NCI-H187 (cell line): ENCODE measurements at regions not wholly inside any gene's neighbourhood (a gene's known extent, or its start where the extent isn't known, plus 50 kb on each side); places are given as distances from the start of the nearest gene placed in this dataset.
A peak's percentile ranks its signal among the peaks of the same experiment; 100 is the strongest.
"Not testable (repeated sequence)": the region's sequence is repeated elsewhere in the genome, so short reads cannot be mapped to it uniquely, and the experiment has no call there.

ENCODE experiments used
- DNase-seq, 2 experiments: peaks; one replicate each; lab custom pipeline; 2025; lab: John Stamatoyannopoulos, UW

DNA sequence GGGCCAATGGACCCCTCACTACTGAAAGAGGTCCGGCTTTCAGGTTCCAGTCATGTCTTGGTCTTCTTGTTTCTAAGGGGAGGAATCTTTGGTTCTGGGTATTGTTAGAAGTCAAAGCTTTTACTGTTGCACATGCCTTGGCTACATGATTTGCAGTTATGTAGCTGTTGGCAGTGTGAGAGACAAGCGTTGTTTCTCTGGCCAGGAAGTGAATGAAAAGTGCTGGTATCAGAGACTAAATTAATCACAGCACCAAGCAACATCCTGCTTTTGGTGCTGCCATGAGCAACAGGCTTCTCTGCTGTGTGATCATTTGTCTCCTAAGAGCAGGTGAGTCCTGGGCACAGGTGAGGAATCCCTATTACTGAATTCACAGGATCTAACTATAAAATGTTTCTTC lies 100.1 kb upstream of the PRSS3 start:
- no peak for DNase-seq

DNA sequence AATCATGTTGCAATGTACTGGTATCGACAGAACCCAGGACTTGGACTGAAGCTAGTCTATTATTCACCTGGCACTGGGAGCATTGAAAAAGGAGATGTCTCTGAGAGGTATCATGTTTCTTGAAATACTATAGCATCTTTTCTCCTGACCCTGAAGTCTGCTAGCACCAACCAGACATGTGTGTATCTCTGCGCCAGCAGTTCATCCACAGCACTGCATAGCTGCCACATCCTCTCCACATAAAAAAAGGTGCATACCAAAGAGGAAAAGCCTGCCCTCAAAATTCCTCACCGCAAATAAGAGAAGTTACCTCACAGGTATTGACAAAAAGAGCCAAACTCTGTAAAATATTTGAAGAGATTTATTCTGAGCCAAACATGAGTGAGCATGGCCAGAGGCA lies 99.5 kb upstream of the PRSS3 start:
- no peak for DNase-seq

DNA sequence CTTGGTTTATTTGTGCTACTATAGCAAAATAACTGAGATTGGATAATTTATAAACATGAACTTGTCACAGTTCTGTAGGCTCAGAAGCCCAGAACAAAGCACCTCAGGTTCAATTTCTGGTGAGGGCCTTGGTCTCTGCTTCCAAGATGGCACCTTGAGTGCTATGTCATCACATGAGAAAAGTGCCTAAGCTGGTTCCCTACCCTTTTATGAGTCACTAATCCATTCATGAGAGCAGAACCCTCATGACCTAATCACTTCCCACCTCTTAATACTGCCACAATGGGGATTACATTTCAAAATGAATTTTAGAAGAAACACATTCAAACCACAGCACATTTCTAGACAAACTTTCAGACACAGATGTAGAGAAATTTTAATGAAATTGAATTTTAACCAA lies 98.2 kb upstream of the PRSS3 start:
- no peak for DNase-seq

DNA sequence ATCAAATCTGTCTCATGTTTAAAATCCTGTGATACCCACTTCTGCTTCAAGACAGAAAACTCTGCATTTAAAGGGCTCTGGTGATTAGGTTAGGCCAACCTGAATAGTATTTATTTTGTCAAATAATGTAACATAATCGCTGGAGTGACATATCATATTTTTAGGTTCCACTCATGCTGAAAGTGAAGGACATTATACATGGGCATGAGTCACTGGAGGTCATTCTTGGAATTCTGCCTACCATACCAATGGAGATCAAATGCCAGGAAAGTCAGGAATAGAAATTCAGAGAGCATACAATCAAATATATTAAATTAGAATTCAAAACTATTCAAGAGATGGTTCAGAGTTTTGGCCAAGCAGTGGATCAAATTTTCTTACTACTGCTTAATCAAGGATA lies 97.1 kb upstream of the PRSS3 start:
- no peak for DNase-seq

DNA sequence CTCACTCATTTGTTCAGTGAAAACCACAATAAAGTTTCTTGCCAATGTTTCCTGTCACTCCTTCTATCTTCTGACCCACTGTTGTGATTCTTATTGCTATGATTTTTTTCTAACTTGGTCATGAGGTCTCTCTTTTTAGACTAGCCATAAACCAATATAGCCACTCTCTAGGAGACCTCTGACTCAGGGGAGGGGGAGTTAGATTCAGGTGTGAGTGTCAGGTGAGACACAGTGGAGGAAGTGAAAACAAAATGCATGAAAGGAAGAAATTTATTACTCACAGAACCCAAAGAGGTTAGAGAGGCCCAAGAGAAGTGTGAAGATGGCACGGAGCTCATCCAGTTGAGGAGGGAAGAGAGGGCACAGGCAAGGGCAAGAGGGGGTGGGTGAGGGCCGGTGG lies 94.4 kb upstream of the PRSS3 start:
- DNase-seq = not testable (repeated sequence)

DNA sequence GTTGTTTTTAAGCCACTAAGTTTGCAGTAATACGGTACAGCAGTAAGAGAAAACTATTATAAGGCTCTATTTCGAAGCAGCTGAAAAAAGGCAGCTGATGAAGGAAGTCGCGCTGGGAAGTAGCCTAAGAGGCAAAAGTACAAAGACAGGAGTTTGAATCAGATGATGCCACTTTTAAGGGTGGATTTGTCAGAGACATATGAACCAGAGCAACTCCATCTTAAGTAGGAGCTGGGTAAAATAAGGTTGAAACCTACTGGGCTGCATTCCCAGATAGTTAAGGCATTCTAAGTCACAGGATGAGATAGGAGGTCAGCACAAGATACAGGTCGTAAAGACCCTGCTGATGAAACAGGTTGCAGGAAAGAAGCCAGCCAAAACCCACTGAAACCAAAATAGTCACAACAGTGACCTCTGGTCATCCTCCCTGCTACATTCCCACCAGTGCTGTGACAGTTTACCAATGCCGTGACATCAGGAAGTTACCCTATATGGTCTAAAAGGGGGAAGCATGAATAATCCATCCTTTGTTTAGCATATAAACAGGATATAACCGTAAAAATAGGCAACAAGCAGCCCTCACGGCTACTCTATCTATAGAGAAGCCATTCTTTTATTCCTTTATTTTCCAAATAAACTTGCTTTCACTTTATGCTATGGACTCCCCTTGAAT lies 91.8 kb upstream of the PRSS3 start:
- no peak for DNase-seq

DNA sequence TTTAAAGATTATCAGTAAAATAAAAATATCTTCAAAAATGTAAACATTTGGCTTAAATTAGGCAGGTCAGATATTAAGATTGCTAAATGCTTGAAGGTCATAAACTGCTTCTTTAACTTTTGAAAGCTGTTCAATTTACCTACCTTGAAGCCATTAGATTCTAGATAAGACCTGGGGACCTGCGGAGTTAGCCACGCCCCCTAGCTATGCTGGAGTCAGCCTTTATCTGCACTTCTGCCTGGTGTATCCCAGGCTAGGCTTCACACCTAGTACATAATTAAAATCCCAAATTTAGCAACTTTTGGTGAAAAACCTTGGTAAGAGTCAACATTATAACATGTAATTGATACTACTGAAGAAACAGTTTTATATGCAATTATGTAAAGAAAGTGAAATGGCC lies 89.9 kb upstream of the PRSS3 start:
- not testable (repeated sequence) for DNase-seq

DNA sequence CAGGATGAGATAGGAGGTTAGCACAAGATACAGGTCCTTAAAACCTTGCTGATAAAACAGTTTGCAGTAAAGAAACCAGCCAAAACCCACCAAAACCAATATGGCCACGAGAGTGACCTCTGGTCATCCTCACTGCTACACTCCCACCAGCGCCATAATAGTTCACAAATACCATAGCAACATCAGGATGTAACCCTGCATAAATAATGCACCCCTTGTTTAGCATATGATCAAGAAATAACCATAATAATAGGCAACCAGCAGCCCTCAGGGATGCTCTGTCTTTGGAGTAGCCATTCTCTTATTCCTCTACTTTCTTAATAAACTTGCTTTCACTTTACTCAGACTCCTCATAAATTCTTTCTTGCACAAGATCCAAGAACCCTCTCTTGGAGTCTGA lies 86.9 kb upstream of the PRSS3 start:
- no peak for DNase-seq

DNA sequence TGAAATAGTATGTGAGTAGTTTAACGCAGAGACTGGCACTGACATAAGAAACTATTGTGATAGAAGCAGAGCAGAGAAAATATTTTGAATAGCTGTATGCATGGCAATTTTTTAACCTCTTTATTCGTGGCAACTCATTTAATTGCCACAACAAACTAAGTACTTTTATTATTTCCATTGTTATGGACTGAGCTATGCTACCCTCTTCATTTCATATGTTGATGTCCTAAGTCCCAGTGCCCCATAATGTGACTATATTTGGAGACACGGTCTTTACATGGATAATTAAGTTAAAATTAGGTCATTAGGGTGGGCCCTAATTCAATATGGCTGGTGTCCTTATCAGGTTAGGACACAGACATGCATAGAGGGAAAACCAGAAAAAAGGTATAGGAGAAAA lies 86.1 kb upstream of the PRSS3 start:
- no peak for DNase-seq

DNA sequence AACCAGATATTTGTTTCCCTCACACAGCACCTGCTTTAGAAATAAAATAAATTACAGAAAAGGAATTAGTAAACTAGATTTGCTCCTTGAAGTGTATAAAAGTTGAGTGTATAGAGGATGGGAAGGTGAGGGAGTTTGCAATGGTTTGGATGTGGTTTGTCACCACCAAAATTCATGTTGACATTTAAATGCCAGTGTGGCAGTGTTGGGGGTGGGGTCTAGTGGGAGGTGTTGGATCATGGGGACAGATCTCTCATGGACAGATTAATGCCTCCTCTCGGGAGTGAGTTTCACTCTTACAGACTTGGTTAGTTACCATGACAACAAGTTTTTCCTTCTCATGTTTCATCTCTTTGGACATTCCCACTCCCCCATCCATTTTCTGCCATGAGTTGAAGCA lies 83.9 kb upstream of the PRSS3 start:
- DNase-seq = not testable (repeated sequence)

DNA sequence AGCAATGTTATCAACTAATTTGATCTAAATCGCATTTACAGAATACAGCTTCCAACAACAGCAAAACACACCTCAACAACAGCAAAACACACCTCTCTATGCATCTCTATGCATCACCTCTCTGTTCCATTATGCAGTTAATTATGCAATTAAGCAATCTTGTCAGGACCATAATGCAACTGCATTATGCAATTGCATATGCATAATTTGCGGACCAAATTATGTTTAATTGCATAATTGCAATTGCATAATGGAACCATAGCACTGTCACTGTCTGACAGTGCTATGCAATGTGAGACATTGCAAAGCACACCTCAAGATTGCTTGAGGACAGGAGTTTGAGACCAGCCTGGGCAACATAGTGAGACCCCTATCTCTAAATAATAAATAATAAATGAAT lies 80.4 kb upstream of the PRSS3 start:
- DNase-seq = no peak

DNA sequence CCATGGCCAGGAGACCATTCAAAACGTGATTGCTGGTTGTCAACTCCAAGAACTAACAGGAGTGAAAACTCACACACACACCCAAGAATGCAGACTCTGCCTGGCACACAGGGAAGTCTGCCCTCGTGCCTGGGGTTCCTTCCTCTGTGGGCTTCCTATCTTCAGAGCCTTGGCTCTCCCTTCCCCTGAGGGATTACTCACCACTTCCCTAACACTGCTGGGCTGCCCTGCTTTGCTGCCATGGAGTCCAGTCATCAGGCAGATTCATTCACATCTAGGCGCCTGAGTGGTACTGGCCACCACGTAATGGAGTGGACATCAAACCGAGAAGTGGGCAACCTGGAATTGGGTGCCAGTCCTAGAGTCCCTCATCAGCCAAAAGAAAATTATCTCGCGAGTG lies 76.4 kb upstream of the PRSS3 start:
- no peak for DNase-seq

DNA sequence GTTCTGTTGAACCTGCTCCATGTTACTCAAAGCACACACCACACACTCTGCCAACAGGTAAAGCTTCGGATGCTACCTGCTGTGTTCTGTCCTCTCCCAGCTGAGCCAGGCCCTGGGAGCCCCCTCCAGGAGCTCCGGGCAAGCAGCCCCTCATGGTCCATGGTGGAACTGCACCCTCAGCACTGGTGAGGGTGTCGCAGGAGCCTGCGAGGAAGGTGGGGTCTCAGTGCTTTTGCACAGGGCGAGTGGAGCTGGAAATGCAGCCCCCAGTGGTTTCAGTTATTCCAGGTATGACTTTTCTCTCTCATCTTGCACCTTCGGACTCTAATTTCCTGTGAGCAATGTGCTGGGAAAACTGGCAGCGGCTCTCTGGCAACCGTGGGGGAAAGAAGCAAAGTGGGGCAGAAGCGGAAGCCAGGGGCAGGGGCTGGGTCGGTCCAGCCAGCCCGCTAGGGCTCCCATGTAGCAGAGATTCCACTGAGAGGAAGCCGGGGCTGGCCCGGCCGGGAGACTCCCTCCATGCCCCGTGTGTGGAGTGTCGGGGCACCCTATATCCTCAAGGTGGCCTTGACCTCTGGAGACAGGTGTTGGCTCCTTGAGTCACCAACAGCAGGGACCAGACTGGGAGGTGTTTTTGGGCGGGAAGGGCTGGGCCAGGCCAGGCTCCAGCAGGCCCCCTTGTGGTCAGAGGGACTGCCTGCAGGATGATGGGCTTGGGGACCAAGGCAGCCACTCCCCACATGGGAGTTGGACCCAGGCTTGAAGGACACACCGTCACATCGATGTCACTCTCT lies 75.6 kb upstream of the PRSS3 start:
- DNase-seq = no peak

DNA sequence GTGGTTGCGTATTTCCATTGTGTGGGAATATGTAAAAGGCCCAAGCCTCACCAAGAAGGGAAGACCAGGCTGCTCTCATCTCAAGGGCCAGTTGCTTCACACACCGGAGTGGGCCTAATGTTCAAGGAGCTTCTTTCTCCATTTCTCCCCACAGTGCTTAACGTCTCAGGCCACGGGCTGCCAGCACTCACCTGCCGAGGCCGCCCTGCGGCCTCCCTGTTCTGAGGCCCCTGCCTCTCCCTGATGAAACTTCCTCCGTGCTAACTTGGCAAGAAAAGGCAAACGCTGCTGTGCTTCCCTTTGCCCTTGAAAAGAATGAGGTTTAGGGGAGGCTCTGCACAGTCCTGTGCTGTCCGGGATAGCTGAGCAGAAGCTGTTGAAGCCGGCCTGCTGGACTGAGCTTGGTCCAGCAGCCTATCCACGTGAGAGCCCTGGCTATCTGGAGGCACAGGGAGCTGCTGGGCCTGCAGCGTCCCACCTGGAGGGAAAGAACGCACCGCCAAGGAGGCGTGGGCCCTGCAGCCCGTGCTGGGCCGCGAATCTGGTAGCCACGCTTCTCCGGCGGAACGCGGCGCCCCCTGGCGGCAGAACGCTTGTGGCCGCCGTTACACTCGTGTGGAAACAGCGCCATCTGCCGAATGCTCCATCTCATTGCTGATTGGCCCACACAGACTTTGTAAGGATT lies 73.5 kb upstream of the PRSS3 start:
- peak in 1 of 2 experiments; percentile 37 for DNase-seq

DNA sequence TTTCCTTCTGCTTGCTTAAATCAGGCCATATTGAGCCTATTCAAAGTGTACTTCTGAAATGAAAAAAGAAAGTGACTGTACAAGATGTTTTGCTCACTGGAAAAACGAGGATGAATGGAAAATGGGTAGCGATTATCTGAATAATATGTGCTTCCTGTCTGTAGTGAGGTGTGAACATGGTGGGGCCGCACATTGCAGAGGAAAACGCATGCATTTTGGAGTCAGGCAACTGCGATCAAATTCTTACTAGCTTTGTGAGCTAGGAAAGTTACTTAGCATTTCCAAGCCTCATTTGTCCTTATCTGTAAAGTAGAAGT lies 73.0 kb upstream of the PRSS3 start:
- DNase-seq = no peak

DNA sequence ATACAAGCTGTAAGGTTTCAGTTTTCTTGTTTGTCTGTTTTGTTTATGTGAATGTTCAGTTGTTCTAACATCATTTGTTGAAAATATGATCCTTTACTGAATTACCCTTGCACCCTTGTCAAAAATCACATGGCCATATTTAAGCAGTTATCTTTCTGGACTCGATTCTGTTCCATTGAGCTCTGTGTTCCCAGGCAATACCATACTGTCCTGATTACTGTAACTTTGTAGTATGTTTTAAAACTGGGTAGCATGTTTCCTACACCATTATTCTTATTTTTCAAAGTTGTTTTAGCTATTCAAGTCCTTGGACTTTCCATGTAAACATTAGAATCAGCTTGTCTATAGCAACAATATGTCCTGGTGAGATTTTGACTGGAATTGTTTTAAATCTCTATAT lies 66.7 kb upstream of the PRSS3 start:
- no peak for DNase-seq

DNA sequence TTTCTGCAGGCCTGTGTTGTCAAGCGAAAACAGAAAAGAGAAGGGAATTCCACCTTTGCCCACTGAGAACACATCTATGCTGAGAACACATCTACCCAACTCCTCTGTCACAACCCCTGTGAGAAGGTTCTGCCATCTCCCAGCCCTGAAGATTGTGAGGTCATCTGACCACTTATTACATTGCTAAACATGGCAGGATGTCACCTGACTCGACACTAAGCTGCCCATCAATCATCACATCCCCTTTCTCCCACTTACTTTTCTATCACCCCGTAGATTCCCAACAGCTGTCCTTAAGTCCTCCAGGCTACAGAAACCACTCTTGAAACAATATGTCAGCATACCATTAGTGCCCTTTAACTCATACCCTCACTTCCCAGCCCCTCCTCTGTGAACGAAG lies 64.2 kb upstream of the PRSS3 start:
- DNase-seq = no peak

DNA sequence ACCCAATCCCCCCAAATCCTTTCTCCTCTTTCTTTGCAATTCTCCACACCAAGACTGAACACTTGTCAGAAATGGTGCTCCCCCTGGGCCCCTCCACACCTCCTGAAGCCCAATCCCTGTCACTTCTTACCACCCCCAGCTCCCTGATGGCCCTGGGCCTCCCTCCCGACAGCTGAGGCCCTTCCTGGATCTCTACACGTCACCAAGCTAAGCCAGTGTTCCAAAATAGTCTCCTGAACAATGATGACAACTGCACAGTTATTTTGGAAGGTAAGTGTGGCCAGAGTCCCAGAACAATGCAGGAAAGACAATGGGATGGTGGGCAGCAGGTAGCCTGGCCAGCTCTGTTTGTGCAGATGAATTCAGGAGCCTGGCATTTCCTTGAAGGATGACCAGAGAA lies 63.7 kb upstream of the PRSS3 start:
- DNase-seq = no peak

DNA sequence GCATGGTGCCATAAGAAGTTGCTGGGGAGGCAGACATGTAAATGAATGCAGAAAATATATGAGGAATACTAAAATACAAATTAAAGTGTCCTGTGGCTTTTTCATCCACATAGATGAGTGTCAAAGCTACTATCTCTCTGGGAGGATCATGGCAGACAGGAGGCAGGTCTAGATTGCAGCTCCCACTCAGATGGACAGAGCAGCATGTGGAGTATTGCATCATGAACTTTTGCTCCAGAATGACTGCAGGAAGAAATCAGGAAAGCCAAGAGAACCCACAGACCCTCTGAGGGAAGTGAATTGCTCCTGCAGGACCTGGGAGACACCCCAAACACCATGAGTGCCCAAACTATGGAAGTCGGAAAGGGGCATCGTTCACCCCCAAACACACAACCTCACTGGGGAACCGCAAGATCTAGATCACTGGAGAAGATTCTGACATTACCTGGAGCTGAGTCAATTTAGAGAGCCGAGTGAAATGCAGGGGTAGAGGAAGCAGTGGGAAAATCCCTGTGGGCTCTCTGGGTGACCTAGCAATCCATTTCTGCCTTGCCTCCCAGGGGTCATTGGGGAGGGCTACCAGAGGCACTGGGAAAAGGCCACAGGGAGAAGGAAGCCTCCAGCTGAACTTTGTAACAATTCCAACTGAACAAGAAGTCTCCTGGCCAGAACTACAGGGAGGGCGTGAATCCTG lies 61.0 kb upstream of the PRSS3 start:
- not testable (repeated sequence) for DNase-seq

DNA sequence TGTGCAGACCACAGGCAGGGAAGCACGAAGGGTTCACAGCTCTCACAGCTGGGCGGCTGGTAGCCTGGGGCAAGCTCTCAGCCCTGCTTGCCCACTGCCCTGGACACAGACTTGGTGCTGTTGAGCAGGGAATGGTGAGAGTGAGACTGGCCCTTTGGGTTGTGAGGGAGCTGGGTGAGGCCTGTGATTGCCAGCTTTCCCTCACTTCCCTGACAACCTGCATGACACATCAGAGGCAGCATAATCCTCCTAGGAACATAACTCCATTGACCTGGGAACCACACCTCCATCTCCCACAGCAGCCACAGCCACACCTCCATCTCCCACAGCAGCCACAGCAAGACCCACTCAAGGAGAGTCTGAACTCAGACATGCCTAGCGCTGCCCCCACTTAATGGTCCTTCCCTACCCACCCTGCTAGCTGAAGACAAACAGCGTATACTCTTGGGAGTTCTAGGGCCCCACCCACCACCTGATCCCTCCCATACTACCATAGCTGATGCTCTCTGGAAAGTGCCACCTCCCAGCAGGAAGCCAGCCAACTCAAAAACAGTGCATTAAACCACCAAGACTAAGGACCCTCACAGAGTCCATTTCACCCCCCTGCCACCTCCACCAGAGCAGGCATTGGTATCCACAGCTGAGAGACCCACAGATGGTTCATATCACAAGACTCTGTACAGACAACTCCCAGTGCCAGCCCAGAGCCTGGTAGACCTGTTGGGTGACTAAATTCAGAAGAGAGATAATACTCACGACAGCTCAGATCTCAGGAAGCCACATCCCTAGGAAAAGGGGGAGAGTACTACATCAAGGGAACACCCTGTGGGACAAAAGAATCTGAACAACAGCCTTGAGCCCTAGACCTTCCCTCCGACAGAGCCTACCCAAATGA lies 60.2 kb upstream of the PRSS3 start:
- not testable (repeated sequence) for DNase-seq

DNA sequence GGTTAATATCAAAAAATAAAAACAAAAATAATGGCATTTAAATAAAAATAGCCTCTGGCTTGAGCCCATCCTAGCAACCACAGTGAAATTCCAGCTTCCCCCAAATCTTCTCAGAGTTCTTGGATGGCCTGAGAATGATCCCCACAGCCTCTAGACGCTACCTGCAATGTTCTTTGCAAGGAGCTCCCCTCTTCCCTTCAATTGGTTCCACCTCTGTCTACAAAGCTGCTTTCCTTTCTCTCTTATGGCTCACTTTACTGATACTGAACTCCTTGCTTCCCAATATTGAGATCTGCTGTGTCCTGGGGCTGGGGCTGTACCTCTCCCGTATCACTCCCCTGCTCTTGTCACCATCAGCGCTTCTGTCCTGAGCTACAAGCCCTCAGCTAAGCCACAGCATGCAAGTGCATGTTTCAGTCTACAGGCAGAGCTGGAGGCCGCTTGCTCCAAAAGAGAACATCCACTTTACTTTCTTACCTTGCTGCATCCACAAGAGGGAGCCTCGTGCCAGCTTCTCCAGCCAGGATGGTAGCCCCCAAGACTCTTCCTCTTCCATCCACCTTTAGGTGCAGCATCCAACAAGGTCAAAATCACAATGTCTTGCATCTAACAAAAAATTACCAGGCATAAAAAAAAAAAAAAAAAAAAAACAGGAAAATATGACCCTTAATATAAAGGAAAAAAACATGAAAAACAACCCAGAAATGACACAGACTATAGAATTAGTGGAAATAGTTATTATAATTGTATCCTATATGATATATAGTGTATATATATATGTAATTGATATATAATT lies 57.4 kb upstream of the PRSS3 start:
- DNase-seq = no peak
